ENCODE measurements at regions not wholly inside any gene's neighbourhood (a gene's known extent, or its start where the extent isn't known, plus 50 kb on each side); places are given as distances from the start of the nearest gene placed in this dataset.
A peak's percentile ranks its signal among the peaks of the same experiment; 100 is the strongest.

DNA sequence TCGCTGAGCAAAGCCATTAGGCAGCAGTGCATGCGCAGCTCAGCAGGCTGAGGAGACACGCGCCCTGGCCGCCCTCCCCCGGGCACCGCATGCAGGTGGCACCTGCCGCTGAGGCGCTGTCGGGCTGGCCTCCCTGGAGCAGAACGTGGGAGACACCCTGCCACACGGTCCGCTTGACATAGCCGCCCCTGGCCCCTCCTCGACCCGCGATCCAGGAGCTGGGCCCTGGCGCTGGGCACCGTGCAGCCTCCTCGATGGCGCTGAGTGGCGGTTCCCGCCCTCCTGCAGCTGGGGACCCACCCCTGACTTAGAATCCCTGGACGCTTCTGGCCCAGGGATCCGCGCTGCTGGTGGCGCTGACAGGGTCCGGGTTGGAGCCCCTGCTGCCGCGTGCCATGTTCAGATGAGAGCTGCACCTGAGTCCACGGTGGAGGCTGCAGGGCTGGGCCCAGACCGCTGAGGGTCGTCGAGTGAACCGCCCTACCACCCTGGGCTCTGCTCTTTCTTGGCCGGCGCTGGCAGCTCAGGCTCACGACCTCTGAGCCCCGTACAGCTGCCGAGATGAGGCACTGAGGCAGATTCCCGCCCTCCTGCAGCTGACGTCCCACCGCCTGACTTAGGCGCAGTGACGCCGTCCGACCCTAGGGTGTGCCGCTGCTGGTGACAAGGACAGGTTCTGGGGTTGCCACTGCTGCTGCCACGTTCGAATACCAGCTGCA is 116.8 kb downstream of the OR13A1 start:
- no peak for DNase-seq (ENCODE audit: low spot score)

GRCh38 chr10:45199205-45199740 is 116.1 kb downstream of the OR13A1 start:
- no peak for DNase-seq (ENCODE audit: low spot score)

GRCh38 chr10:45201271-45201670 is 114.1 kb downstream of the OR13A1 start:
- no peak for DNase-seq (ENCODE audit: low spot score)

GRCh38 chr10:45202242-45202641 is 113.2 kb downstream of the OR13A1 start:
- DNase-seq (ENCODE audit: low spot score), result no peak

GRCh38 chr10:45204954-45205775 is 110.2 kb downstream of the OR13A1 start:
- no peak for DNase-seq (ENCODE audit: low spot score)

DNA sequence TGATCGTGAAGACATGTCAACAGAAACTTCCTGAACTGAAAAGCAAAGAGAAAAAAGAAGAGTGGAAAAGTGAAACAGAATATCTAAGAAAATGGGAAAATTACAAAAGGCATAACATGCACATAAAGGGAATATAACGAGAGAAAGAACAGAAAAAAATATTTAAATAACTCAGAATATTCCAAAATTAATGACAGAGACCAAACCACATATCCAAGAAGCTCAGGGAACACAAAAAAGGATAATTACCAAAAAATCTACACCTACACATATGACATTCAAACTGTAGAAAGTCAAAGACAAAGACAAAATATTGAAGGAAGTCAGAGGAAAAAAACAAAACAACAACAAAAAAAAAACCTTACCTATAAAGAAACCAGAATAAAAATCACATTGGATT is 105.5 kb downstream of the OR13A1 start:
- DNase-seq (ENCODE audit: low spot score), result no peak

- DNase-seq (ENCODE audit: low spot score), result no peak
These were observed 103.8 kb downstream of the OR13A1 start for GRCh38 chr10:45211576-45211975.

DNA sequence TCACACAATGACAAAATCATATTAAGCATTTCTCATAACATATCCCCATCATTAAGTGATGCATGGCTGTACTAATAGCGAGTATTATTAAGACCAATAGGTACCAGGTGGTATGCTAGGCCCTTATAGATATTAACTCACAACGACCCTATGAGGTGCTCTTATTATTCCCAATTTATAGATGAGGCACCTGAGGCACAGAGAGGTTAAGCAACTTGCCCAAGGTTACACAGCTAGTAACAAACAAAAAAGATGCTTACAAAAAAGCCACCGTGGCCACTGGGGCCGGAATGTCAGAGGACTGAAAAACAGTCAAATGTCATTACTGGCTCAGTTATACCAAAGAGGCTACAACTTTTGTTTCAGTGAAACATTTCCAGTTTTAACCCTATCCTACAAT is 96.0 kb downstream of the OR13A1 start:
- no peak for DNase-seq (ENCODE audit: low spot score)

- no peak for DNase-seq (ENCODE audit: low spot score)
These were observed 94.5 kb downstream of the OR13A1 start for GRCh38 chr10:45220931-45221330.

DNA sequence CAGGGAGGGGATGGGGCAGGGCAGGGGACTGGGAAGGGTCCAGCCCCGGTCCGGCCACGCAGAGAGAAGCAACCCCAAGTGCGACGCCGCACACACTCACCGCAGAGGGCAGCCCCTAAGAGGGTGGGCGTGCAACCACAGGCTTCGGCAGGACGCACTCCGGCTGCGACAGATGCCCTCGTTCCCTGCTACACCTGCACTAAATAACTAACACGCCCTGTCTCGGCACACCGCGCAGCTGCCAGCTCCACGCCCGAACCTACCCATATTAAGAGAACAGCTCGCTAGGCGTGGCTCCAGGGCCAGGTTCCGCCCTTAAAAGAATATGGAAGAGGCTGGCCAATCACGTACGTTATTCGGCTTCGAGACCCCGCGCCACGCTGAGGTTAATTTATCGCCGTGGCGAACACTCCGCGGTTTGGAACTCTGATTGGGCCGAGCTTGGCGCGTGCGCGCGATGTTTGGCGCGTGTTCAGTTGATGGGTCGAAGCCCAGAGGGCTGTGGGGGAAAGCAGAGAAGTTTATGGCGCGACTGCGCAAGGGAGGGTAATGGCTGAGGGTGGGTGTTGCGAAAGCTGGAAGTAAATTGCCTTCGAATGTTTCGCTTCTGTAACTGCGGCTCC is 91.1 kb downstream of the OR13A1 start:
- no peak for DNase-seq (ENCODE audit: low spot score)

- DNase-seq (ENCODE audit: low spot score), result no peak
These were observed 88.4 kb downstream of the OR13A1 start for GRCh38 chr10:45227042-45227441.

- no peak for DNase-seq (ENCODE audit: low spot score)
These were observed 88.0 kb downstream of the OR13A1 start for GRCh38 chr10:45227456-45227855.

DNA sequence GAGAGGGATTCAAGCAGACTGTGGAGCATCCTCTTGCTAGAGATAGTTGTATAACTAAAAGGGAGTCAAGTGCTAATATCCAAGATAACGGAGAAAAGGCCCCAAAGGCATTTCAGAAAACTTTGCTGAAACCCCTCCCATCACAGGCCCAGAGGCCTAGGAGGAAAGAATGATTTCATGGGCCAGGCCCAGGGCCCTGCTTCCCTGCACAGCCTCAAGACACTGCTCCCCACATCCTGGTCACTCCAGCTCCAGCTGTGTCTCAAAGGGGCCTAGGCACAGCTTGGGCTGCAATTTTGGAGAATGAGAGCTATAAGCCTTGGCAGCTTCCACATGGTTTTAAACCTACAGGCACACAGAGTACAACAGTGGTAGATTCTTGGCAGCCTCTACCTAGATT is 85.6 kb downstream of the OR13A1 start:
- no peak for DNase-seq (ENCODE audit: low spot score)

GRCh38 chr10:45235260-45235769 is 80.1 kb downstream of the OR13A1 start:
- DNase-seq (ENCODE audit: low spot score), result peak; percentile 85

DNA sequence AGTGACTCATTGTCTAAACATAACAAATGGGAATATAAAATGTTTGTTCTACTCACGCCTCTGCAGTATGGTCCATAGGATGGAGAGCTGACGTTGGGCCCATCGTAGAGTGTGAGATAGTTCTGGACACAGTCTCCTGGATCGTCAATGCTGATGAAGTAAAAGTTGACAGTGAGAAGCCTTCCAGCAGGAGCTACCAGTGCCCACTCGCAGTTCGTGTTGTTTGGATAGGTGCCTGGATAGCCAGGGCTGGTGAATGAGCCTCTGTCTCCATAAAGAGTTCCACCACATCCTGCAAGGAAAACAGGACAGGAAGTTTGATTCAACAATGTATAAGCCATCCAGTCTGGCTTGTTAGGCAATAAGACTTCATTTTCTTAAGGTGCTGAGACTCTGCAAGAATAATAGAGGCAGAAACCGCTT is 79.6 kb downstream of the OR13A1 start:
- peak; percentile 11 for DNase-seq (ENCODE audit: low spot score)

GRCh38 chr10:45238896-45239295 is 76.5 kb downstream of the OR13A1 start:
- no peak for DNase-seq (ENCODE audit: low spot score)

GRCh38 chr10:45239642-45240041 is 75.8 kb downstream of the OR13A1 start:
- no peak for DNase-seq (ENCODE audit: low spot score)

GRCh38 chr10:45241865-45242520 is 73.4 kb downstream of the OR13A1 start:
- DNase-seq (ENCODE audit: low spot score), result no peak

- DNase-seq (ENCODE audit: low spot score), result no peak
These were observed 72.1 kb downstream of the OR13A1 start for GRCh38 chr10:45243261-45243660.

- DNase-seq (ENCODE audit: low spot score), result no peak
These were observed 68.9 kb downstream of the OR13A1 start for GRCh38 chr10:45246522-45246921.

DNA sequence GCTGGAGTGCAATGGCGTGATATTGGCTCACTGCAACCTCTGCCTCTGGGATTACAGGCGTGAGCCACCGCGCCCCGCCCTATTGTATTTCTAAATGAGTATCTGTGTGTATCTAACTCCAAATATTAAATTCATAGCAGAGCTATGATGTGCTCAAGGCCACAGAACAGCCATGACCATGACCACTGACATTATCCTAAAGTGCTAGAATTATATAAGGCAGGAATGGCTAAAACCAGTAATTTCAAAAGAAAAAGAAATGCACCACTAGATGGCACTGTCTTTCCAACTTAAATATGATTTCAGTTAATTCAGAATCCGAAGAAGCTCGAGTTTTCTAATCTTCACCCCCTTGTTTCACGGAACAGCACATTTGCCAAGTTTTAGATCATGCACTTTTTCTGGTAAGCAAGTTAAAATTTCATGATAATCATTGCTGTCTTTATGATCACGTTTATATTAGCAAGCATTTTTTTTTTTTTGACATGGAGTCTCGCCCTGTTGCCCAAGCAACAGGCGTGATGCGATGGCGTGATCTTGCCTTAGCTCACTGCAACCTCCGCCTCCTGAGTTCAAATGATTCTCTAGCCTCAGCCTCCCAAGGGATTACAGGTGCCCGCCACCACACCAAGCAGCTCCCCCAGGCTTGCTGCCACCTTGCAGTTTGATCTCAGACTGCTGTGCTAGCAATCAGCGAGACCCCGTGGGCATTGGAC is 65.3 kb downstream of the OR13A1 start:
- peak; percentile 85 for DNase-seq (ENCODE audit: low spot score)
